ENCODE measurements at regions not wholly inside any gene's neighbourhood (a gene's known extent, or its start where the extent isn't known, plus 50 kb on each side); places are given as distances from the start of the nearest gene placed in this dataset.
"Not testable (repeated sequence)": the region's sequence is repeated elsewhere in the genome, so short reads cannot be mapped to it uniquely, and the experiment has no call there.

DNA sequence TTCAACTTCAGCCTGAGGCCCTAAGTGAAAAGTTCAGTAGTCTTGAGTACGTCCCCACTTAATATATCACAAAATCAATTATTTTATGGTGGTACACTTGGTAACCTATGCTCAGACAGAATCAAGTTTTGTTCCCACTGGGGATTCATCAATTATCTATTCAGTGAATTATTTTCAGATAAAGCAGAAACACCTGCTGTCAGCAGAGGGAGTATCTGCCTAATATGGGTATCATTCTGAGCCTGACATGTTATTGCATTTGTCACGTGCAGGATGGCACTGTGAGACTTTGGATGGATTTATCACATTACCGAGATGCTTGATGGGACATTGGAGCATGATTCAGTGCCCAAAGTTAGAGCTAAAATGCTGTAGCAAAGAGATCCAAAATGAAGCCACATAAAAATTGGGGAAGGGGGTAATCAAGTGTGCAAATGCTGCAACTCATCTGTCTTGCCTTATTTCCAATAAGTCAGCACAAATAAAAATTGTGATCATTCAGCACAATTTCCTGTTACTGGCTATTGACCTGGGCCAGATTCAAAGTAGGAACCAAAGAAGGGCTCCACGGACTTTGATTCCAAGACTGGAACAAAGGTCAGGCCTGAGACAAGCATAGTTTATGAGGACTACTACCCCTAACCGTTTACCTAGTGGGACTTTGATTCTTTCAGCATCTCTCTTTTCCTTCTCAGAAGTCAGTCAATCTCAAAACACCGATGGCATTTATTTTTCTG is 657.6 kb downstream of the LMO4 start:
- Histone ChIP-seq H3K9me2 (replicated peaks; ENCODE audit: low read length) (no peaks in the 10 kb centered on the region), H4K20me1 (ENCODE audit: low read length) (no peaks in the 10 kb centered on the region), H3K4me1 (ENCODE audit: insufficient read depth, low read length) (peaks cover 12% of the 10 kb centered on the region; the same call in 1 of the 2 replicates), H3K9ac (ENCODE audit: low read length) (no peak overlapping the region), H3K79me2 (ENCODE audit: low read length) (no peaks in the 10 kb centered on the region), H3K36me3 (ENCODE audit: low read depth, low read length) (no peaks in the 10 kb centered on the region), H3K27me3 (ENCODE audit: low read length) (no peaks in the 10 kb centered on the region), H3K4me2 (ENCODE audit: low read length) (no peak overlapping the region), H2AFZ (ENCODE audit: low read length) (no peak overlapping the region), H3F3A (ENCODE audit: low read length, unreplicated experiment) (no peaks in the 10 kb centered on the region), H3K27ac (ENCODE audit: low read length) (no peak overlapping the region), H3K9me3 (ENCODE audit: low read length) (no peaks in the 10 kb centered on the region), H3K4me3 (ENCODE audit: low read length) (no peak overlapping the region)
- ATAC-seq (peak; percentile 53), DNase-seq (peak; percentile 39)
- ChIA-PET CTCF (interaction anchor here (0.5 to 0.6 kb wide), 2 partner anchors 205 to 624 kb away, joined by 4 to 8 read pairs; no protein-coding TSS in a partner anchor), POLR2A (ENCODE audit: unreplicated experiment) (interaction anchor here (0.5 kb wide), 1 partner anchor 402 kb away, joined by 3 read pairs; no protein-coding TSS in a partner anchor)
- BruUV-seq (replicated peaks): no TSS peak
- intact Hi-C loops (cut with micrococcal nuclease): loop anchor here (1.0 kb wide), 1 partner anchor 75 kb away; no protein-coding TSS in a partner anchor
- TF ChIP-seq EZH2 (IDR thresholded peaks at IDR 0.05; ENCODE audit: low read length, unreplicated experiment): no peak
- TF ChIP-seq, protein P1, sequence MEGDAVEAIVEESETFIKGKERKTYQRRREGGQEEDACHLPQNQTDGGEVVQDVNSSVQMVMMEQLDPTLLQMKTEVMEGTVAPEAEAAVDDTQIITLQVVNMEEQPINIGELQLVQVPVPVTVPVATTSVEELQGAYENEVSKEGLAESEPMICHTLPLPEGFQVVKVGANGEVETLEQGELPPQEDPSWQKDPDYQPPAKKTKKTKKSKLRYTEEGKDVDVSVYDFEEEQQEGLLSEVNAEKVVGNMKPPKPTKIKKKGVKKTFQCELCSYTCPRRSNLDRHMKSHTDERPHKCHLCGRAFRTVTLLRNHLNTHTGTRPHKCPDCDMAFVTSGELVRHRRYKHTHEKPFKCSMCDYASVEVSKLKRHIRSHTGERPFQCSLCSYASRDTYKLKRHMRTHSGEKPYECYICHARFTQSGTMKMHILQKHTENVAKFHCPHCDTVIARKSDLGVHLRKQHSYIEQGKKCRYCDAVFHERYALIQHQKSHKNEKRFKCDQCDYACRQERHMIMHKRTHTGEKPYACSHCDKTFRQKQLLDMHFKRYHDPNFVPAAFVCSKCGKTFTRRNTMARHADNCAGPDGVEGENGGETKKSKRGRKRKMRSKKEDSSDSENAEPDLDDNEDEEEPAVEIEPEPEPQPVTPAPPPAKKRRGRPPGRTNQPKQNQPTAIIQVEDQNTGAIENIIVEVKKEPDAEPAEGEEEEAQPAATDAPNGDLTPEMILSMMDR (conservative IDR thresholded peaks at IDR 0.05; ENCODE audit: low read depth, low read length): peak; percentile 56

- DNase-seq: no peak
- H2AFZ ChIP-seq (ENCODE audit: low read length): no peak overlapping the region
- no peak overlapping the region for H3K4me2 ChIP-seq (ENCODE audit: low read length)
- H3K4me1 ChIP-seq (ENCODE audit: insufficient read depth, low read length): peaks cover 12% of the 10 kb centered on the region; the same call in 1 of the 2 replicates
- no peak overlapping the region for H3K27ac ChIP-seq (ENCODE audit: low read length)
- POLR2A ChIA-PET (ENCODE audit: unreplicated experiment): no interaction called here
- no peaks in the 10 kb centered on the region for H3K27me3 ChIP-seq (ENCODE audit: low read length)
- no peak for TF ChIP-seq EZH2phosphoT487 (IDR thresholded peaks at IDR 0.05; ENCODE audit: borderline replicate concordance, low read length)
- no peak for TF ChIP-seq EZH2 (IDR thresholded peaks at IDR 0.05; ENCODE audit: low read length, unreplicated experiment)
- TF ChIP-seq, protein P1 (conservative IDR thresholded peaks at IDR 0.05; ENCODE audit: low read depth, low read length): no peak
- H3K79me2 ChIP-seq (ENCODE audit: low read length): no peaks in the 10 kb centered on the region
- H3K4me3 ChIP-seq (ENCODE audit: low read length): no peak overlapping the region
- CTCF ChIA-PET: no interaction called here
- H3K36me3 ChIP-seq (ENCODE audit: low read depth, low read length): no peaks in the 10 kb centered on the region
- H3K9me2 ChIP-seq (replicated peaks; ENCODE audit: low read length): no peaks in the 10 kb centered on the region
- no peaks in the 10 kb centered on the region for H4K20me1 ChIP-seq (ENCODE audit: low read length)
- no peak for ATAC-seq
- H3K9me3 ChIP-seq (ENCODE audit: low read length): no peaks in the 10 kb centered on the region
- H3F3A ChIP-seq (ENCODE audit: low read length, unreplicated experiment): no peaks in the 10 kb centered on the region
- intact Hi-C loops (cut with micrococcal nuclease): no loop called here
- BruUV-seq (replicated peaks): no TSS peak
- H3K9ac ChIP-seq (ENCODE audit: low read length): no peak overlapping the region
Measured at GRCh38 chr1:87989346-87989745, 660.7 kb downstream of the LMO4 start.

- not testable (repeated sequence) for ATAC-seq; BruUV-seq (replicated peaks); H3K4me3 ChIP-seq (ENCODE audit: low read length)
Measured at GRCh38 chr1:87992536-87992935, 663.9 kb downstream of the LMO4 start.

More at GRCh38 chr1:87992536-87992935, 663.9 kb downstream of the LMO4 start:
- intact Hi-C loops (cut with micrococcal nuclease); H3K9me3 ChIP-seq (ENCODE audit: low read length); DNase-seq; H3K4me1 ChIP-seq (ENCODE audit: insufficient read depth, low read length); H4K20me1 ChIP-seq (ENCODE audit: low read length); H3K27me3 ChIP-seq (ENCODE audit: low read length); H3K9ac ChIP-seq (ENCODE audit: low read length); POLR2A ChIA-PET (ENCODE audit: unreplicated experiment); H3F3A ChIP-seq (ENCODE audit: low read length, unreplicated experiment); CTCF ChIA-PET; H3K27ac ChIP-seq (ENCODE audit: low read length); H3K4me2 ChIP-seq (ENCODE audit: low read length); H3K9me2 ChIP-seq (replicated peaks; ENCODE audit: low read length); H3K36me3 ChIP-seq (ENCODE audit: low read depth, low read length); H3K79me2 ChIP-seq (ENCODE audit: low read length); H2AFZ ChIP-seq (ENCODE audit: low read length): not testable (repeated sequence)

All from PC-3 (cell line).